SK-N-MC (cell line): ENCODE measurements at regions not wholly inside any gene's neighbourhood (a gene's known extent, or its start where the extent isn't known, plus 50 kb on each side); places are given as distances from the start of the nearest gene placed in this dataset.

ENCODE experiments used
- EZH2 ChIP-seq: fragments of 200-600 bp; sonication (generic); IDR thresholded peaks from one replicate; pipeline ENCODE4 v1.6.1; 2017; ENCODE audit warnings: antibody characterized with exemption
- FOXP2 ChIP-seq: optimal IDR thresholded peaks from 2 replicates; pipeline ENCODE3; 2011; ENCODE audit warnings: mild to moderate bottlenecking, moderate library complexity; ENCODE audit not compliant: insufficient read depth; ENCODE audit errors: extremely low read length, control extremely low read depth
- POLR2AphosphoS5 ChIP-seq: IDR thresholded peaks from 2 replicates; pipeline ENCODE4 v1.6.1; 2012; ENCODE audit warnings: mild to moderate bottlenecking, low read depth, low read length, borderline replicate concordance

DNA sequence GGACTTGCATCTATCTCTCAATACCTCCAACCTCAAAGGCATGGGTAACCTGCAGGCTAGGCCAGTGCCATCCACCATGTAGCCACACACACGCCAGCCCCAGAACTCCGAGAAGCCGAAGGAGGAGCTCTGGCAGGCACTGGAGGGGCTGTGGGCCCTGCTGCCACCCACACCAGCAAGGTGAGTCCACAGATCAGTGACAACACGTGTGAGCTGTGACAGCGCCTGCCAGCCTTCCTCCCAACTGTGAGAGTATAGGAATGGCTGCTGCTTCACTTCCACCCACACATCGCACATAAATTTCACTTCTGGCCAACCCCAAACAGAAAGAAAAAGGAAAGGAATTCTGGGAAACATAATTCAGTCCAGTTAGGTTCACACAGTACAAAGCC is 422.6 kb downstream of the BCOR start:
- TF ChIP-seq POLR2AphosphoS5 (no peak), EZH2 (no peak), FOXP2 (no peak)
